GM19452 (cell line): ENCODE measurements at regions not wholly inside any gene's neighbourhood (a gene's known extent, or its start where the extent isn't known, plus 50 kb on each side); places are given as distances from the start of the nearest gene placed in this dataset.

Source experiments
- ATAC-seq: cut with Tn5 transposase; IDR thresholded peaks from one replicate; pipeline ENCODE4 v1.9.1; 2021; ENCODE audit not compliant: unreplicated experiment

DNA sequence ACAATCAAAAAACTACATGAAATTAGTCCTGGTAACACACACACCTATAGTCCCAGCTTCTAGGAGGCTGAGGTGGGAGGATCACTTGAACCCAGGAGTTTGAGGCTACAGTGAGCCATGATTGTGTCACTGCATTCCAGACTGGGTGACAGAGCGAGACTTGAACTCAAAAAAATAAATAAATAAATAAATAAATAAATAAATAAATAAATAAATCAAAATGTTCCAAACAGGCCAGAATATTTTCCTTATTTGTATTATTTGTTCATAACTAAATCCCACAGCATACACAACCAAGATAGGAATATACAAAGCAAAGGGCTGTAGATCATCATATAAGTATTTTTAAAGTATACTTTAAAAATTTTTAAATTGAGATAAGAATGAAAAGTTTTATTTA lies 537.2 kb upstream of the CDH8 start:
- no peak for ATAC-seq

DNA sequence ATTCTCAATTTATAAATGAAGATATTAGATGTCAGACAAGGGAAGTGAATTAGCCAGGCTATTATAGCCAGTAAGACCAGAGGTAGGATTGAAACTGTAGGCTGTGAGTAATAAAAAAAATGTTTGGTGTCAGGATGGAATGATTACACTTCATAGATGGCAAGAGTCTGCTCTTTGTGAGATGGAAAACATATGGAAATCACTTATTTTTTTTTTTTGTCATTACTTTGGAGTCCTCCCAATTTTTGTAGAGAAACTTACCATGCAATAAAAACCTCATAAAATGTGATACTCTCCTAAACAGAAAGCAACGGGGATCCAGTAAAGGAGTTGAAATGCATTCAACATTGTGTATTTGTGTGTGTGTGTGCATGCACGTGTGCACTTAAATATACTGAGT lies 532.7 kb upstream of the CDH8 start:
- no peak for ATAC-seq

DNA sequence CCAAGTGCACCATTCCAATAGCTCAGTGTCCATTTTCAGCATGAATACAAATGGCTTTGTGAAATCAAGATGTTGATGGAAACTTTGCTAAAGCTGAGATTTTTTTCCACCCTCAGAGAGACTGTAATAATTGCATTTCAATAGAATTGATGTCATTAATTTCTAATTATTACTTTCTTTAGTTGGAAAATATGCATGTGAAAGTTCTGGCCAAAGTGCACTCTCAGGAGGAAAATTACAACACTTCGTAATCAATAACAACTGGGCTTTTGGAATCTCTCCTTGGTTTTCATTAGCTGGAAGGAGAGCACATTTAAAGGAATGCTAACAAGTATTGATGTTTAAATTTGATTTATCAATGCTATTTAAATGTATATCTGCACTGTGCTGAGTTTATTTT lies 529.5 kb upstream of the CDH8 start:
- ATAC-seq, result no peak

DNA sequence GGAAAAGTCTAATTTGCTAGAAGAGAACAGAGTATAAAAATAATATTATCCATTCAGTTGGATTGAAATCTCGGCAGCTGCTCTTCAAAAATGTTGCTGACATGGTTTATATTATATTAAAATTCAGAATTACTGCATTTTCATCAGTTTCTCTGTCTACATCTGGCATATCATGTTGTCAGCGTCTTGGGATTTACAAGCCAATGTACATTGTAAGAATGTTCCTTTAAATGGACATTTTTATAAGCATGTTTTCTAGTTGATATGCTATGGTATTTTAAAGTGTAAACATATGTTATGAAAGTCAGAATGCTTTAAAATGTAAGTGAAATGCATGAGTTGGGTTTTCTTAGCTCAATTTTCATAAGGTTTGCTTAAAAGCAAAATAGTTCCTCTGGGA lies 528.1 kb upstream of the CDH8 start:
- no peak for ATAC-seq

DNA sequence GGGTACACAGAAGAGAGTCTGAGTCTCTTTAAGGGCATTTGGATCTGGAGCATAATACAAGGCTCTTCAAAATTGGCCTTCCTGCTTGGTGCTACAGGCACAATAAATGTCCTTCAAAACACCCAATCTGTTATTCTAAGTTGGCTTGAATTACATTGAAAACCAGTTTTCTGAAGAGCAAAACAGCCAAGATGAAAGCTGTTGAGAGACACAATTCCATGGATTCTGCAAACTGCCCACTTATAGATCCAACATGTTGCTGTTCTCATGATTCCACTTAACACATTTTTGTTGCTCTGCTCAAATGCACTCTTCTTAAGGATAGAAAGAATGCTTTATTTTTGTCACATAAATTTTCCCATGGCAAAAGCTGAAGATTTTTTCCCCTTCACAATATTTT lies 525.9 kb upstream of the CDH8 start:
- no peak for ATAC-seq

DNA sequence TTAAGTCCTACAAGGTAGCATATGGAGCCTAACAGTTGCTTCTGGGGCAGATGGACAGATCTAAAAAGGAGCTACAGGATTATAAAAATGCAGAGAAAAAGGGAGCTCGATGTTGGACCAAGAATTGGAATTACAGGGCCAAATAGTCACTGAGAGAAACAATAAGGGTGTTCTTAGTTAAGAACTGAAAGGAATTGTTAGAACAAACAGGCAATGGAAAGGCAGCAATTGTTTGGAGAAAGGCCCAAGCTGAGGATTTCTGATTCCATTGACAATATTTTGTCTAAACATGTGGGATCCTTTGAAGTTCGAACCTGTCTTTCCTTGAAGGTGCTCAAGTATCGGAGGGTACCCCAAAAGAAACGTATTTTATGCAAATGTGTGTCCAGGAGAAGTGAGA lies 513.6 kb upstream of the CDH8 start:
- ATAC-seq, result no peak

DNA sequence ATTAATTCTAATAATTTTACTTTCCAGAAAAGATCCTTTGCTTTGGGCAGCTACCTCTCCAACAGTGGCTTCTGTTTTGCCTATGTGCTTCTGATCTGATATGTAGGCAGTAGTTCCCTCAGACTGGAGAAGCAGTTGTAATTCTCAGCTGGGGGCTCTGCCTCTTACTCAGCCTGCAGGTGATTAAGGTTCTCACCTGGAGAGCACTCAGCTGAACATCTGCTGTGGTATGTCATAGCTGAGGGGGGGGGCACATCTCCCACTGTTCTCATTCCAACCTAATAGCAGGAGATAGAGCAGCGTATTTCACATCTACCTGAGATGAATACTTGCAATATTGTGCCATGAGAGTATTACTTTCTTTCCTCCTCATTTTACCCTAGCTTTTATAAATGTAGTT lies 511.9 kb upstream of the CDH8 start:
- no peak for ATAC-seq

DNA sequence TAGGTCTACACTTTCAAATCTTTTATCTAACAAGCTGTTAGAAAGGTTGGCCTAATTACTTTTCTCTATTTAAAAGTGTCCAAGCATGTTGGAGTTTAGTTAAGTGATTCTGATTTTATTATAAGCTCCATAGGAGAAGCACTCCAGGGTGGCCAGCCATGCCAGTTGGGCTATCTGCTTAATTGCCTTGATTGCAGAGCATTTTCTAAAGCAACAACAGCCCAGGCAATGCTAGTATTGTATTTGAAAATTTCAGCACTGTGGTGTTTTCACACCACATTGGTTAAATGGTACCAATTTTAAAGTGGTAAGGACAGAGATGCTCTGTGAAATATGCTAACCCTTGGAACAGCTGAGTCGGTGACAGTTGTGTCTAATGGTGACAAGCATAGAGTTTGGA lies 510.5 kb upstream of the CDH8 start:
- ATAC-seq, result no peak

DNA sequence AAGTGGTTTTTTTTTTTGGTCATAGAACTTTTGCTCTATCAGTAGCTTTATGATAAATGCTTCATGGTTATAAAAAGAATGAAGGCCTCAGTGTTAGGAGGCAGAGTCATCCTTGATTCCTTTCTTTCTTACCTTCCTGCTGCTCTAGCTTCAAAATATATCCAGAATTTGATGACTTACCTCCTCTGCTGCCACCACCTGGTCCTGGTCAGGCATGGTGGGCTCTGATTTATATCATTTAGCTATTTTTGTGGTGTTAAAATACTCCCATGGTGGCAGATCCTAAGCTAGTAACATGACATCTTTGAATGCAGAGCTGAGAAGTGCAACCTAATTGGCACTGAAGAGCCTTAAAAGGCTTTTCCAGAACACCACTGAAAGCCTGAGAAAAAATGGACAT lies 508.8 kb upstream of the CDH8 start:
- no peak for ATAC-seq

DNA sequence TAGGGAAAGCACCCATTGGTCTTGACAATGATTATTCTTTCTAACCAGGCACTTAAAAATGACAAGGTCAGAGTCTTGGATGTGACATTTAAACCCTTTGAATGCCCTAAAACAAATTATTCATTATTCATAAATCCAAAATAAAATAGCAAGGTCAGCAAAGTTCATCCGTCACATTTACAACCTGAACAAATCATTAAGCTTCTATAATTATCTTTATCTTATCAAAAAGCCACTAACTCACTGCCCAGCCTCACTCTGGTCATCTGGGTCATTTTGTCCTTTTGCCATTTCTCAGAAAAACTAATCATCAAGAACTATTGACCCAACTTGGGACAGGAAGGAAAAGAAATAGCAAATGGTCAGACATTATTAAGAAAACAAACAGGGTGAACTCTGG lies 507.3 kb upstream of the CDH8 start:
- no peak for ATAC-seq

DNA sequence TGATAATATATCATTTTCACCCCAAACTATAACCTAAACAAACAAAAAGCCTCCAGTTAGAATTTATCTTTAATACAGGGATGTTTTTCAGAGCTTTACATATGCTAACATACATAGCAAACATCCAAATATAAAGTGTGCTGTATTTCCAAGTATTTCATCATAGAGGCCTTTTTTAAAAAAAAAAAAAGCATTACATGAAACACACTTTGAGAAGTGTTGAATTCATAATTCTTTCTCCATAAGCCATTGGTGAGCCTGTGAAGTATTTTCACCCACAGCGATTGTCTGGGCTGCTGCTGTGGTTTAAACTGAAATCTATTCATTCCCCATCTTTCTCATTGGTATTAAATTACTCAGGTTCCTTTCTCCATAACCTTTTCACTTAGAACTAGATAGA lies 503.4 kb upstream of the CDH8 start:
- ATAC-seq, result no peak

DNA sequence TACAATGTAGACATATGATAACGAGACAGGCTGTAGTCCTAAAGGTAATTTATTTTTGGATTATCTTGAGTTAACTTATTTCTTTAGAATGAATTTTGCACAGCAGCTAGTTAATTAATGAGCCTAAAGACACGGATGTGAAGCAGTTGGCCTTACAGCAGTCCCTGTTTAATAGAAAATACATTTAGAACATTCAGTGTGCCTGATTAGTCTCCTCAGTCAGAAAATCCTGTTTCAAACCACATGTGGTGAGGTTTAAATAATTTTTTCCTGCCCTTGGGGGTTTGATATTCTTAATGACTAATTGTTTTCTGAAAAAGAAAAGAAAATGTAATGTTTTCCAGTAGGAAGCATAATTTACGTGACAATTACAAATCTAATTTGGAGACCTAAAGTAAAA lies 494.2 kb upstream of the CDH8 start:
- ATAC-seq, result no peak

DNA sequence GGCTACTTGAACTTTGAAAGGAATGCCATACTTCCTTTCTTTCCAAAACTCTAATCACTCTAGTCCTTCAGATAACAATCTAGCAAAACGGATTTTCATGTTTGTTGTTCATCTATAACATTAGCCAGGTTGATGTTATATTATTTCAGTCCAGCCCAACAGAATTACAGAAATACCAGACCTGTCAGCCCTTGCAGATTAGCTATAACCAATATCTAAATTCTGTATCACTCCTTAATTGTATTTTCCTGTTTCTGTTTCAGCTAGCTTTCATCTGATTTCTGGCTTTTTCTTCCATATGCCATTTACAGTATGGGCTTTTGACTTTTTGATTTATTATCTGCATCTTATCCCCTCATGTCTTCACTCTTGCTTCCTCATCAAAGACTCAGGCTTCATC lies 479.8 kb upstream of the CDH8 start:
- ATAC-seq, result no peak

DNA sequence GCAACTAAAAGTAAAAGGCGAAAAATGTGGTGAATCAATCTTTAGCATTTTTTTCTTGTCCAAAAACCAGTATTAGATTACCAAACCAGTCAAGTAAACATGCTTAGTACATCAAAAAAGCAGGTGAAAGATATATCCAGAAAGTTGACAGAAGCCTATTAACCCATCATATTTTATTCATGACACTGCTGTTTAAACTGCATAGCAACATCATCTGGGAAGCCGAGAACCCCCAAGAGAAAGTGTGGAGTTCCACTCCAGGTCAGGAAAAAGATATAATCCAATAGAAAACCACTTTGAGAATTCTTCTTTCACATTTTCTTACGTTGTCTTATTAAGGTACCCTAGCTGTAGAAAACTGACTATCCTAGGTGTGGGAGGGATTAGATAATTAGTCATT lies 466.8 kb upstream of the CDH8 start:
- no peak for ATAC-seq

DNA sequence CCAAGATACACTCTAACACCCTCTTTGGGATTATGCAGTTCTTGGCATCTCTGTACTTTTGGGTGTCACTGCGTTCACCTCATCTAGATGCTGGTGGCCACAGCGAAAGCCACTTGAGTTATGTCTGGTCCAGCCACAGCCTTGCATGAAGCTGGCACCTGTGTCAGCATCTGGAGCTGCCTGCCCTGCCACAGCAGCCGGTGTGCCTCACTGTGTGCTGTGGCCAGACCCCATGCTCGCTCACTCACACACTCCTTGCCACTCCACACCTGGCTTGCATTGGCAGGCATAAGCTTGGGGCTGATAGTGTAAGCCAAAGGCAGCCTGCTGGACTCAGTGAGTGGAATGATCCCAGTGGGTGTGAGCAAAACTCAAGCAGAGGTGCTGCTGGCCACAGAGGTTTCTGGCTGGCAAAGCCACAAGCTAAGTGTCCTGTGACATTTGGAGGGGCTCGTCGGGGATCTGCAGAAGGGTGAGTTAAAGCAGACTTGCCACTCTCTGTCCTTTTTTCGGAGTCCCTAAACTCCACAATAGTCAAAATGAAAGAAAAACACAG lies 442.7 kb upstream of the CDH8 start:
- ATAC-seq, result no peak

DNA sequence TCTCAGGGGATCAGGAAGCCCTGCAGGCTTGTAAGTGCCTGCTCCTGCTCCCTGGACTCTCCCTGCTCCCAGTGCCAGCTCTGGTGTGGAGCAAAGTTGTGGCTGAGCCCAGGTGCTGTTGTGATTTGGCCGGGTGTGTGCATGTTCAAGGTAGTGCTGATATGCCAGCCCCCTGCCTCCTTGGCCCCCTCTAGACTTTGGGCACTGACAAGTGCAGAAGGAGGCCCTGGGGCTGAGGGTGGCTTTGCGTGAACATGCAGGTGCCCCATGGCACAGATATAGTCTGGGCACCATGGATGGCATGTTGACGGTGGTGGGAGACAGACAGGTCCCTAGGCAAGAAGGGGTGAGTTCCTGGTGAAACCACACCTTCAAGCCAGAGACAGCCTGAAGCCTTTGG lies 441.6 kb upstream of the CDH8 start:
- no peak for ATAC-seq

DNA sequence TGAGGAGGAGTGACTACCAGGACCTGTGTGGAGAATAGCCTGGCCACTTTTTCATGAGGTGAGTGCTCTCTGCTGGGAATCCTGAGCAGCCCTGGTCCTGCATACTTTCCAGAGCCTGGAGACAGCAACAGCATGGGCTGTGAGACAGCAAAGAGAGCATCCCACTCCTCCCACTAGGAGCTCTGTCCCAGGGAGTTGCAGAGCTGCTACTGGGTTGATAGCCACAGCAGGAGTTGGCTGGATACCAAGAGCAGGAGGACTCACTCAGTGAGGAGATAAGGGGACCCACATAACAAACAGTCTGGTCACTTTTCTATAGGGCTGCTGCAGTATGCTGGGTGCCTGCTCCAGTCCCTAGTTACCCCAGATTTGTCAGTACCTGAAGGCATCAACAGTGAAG lies 439.3 kb upstream of the CDH8 start:
- ATAC-seq, result no peak

DNA sequence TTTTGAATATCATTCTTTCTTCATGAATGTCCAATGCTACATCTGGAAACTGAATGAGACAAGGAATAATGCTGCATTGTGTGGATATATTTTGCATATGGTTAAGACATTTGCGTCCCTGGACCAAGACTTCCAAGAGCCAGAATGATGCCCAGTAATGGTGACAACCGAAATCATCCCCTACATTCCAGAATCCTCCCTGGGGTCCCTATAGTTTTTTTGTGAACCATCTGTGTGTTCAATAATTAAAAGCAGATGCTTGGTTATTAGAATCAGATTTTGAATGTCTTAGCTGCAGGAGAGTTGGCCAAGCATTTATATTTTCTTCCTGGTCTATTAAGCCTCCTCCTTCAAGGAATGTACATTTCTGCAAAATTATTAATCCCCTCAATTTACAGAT lies 426.7 kb upstream of the CDH8 start:
- ATAC-seq, result no peak

DNA sequence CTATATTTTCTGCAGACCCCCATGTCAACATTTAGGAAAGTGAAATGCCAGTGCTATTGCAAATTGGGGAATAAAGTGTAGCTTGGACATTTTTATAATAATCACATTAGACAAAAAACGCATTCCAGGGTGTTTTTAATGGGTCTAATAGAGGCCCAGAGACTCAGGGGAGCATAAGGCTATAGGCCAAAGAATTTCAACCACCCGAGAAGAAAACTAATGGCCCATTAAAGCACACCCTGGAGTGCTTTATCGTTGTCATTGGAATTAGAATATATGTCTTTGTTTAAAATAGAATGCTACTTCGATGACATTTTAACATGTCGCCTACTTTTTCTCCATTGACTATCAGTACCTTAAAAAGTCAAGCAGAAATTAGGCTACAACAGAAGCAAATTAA lies 414.1 kb upstream of the CDH8 start:
- ATAC-seq, result no peak

DNA sequence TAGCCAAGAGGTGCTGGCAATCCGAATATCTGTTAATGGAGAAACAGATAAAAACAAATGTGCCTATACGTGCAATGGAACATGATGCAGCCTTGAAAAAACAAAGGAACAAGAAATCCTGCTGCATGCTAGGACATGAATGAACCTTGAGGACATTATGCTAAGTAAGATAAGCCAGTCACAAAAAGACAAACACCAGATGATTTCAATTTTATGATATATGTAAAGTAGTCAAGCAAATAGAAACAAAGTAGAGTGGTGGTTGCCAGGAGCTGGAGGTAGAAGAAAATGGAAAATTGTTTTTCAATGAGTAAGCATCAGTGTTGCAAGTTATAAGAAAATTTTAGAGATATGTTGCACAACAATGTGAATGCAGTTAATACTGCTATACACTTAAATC lies 409.7 kb upstream of the CDH8 start:
- ATAC-seq, result no peak

DNA sequence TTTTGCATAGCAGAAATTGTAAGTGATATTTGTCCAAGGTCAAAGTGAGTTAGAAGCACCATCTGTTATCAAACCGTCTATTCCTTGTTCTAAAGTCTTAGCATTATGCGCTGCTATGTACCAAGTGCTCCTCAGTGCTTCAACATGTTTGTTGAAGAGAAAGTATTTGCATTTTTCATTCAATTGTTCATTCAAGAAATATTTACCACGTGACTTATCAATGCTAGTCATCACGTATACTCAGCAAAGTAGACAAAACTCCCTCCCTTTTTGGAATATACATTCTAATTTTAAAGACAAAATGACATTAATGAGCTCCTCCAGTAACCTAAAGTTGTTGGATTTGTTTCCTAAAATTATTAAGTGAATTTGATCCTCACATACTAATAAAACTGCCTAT lies 388.0 kb upstream of the CDH8 start:
- no peak for ATAC-seq

DNA sequence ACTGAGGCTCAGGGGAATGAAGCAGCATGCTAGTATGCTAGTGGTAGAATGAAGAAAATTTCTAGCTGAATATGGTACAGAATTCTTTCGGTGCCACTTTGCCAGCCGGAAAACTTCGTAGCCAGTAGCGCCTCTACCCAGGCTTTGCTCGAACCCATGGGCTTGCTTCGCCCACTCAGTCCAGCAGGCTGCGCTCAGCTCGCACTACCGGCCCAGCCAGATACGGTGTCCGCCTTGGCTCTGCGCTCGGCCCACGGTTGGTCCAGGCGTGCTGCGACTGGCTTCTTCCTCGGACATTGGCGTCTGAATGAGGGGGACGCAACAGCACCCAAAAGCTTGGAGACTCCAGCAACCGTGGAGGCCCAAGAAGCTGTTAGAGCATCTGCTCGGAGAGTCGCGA lies 372.5 kb upstream of the CDH8 start:
- no peak for ATAC-seq

DNA sequence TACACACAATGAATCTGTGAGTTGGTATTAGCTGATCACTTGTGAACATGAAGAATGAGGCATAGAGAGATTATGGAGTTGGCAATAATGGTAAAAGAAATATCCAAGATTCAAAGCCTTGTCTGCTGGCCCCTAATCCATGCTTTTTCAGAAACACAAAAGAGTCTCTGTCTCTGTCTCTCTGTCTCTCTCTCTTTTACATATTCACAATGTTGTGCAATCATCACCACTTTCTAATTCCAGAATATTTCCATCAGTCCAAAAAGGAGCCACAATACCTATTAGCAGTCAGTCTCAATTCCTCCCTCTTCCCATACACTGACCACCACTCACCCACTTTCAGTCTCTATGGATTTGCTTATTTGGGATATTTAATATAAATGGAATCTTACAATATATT lies 370.1 kb upstream of the CDH8 start:
- ATAC-seq, result no peak
